Uterus (tissue), 3 donors: ENCODE measurements at regions not wholly inside any gene's neighbourhood (a gene's known extent, or its start where the extent isn't known, plus 50 kb on each side); places are given as distances from the start of the nearest gene placed in this dataset.

Source experiments
- DNase-seq, 2 donors: peaks; one replicate each; pipeline ENCODE4 v3.0.0-alpha.2; 2019 to 2020
- H3K27ac ChIP-seq, 2 donors: fragments of 200-600 bp; sonication (generic); 1 replicate in 1 of 2; 2 replicates in 1 of 2; pipeline ENCODE4 v1.5.1; 2016 to 2018
- H3K27me3 ChIP-seq, 2 donors: fragments of 200-600 bp; sonication (generic); one replicate each; pipeline ENCODE4 v1.5.1; 2018 to 2019; ENCODE audit warnings: control low read depth in 1 of 2
- H3K36me3 ChIP-seq, 2 donors: fragments of 200-600 bp; sonication (generic); one replicate each; pipeline ENCODE4 v1.5.1; 2019; ENCODE audit warnings: control low read depth in 1 of 2
- H3K4me1 ChIP-seq, 2 donors: fragments of 200-600 bp; sonication (generic); one replicate each; pipeline ENCODE4 v1.5.1; 2018 to 2019; ENCODE audit warnings: control low read depth in 1 of 2
- H3K4me3 ChIP-seq, 2 donors: fragments of 200-600 bp; sonication (generic); 1 replicate in 1 of 2; 2 replicates in 1 of 2; pipeline ENCODE4 v1.5.1; 2018 to 2019; ENCODE audit warnings: mild to moderate bottlenecking in 1 of 2
- H3K9me3 ChIP-seq, 2 donors: fragments of 200-600 bp; sonication (generic); one replicate each; pipeline ENCODE4 v1.5.1; 2019; ENCODE audit warnings: control low read depth in 1 of 2
- POLR2A ChIP-seq, 2 donors: fragments of 450-650 bp; IDR thresholded peaks; one replicate each; pipeline ENCODE4 v1.6.1; 2016; ENCODE audit warnings: antibody characterized with exemption in 2 of 2, mild to moderate bottlenecking in 1 of 2, moderate library complexity in 1 of 2
- intact Hi-C: fragments of 100-400 bp; cut with DNase I; formaldehyde crosslinking; loops from one replicate; pipeline ENCODE4 v1.15.1; 2023; ENCODE audit warnings: low total_unique reads
- TF ChIP-seq, protein P1 (sequence below), 4 experiments: fragments of 200-600 bp in 2 of 4; fragments of 450-650 bp in 2 of 4; sonication (generic) in 2 of 4; IDR thresholded peaks; one replicate each; pipeline ENCODE4 v1.5.1; 2016 to 2019; ENCODE audit warnings: antibody characterized with exemption in 4 of 4, mild to moderate bottlenecking in 2 of 4, moderate library complexity in 1 of 4
- donor health status: DM: yes; HTN: yes; CAD: no.

DNA sequence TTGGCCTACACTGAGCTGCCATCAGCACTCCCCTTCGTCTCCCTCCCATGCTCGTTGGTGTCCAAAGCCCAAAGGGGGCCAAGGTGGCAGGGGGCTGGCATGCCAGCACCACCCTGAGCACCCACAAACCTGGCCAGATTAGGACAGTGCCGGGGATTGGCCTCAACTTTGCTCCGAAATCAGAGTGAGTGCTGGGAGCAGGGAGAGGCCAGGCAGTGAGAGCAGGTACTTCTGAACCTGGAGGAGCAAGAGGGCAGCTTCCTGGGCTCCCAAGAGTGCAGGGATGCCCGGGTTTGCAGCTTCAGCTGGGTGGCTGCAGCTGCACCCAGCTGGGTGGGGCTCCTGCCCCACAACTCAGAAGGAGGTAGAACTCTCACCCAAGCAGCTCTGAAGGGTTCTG, 563.0 kb downstream of the SI start:
- no peak overlapping the region for H3K4me3 ChIP-seq
- no peak for DNase-seq
- intact Hi-C loops = no loop called here
- H3K27ac ChIP-seq = no peak overlapping the region
- H3K36me3 ChIP-seq = no peaks in the 10 kb centered on the region
- TF ChIP-seq, protein P1, sequence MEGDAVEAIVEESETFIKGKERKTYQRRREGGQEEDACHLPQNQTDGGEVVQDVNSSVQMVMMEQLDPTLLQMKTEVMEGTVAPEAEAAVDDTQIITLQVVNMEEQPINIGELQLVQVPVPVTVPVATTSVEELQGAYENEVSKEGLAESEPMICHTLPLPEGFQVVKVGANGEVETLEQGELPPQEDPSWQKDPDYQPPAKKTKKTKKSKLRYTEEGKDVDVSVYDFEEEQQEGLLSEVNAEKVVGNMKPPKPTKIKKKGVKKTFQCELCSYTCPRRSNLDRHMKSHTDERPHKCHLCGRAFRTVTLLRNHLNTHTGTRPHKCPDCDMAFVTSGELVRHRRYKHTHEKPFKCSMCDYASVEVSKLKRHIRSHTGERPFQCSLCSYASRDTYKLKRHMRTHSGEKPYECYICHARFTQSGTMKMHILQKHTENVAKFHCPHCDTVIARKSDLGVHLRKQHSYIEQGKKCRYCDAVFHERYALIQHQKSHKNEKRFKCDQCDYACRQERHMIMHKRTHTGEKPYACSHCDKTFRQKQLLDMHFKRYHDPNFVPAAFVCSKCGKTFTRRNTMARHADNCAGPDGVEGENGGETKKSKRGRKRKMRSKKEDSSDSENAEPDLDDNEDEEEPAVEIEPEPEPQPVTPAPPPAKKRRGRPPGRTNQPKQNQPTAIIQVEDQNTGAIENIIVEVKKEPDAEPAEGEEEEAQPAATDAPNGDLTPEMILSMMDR (IDR thresholded peaks at IDR 0.05) = no peak
- no peak for TF ChIP-seq POLR2A (IDR thresholded peaks at IDR 0.05)
- H3K9me3 ChIP-seq = no peaks in the 10 kb centered on the region
- no peaks in the 10 kb centered on the region for H3K27me3 ChIP-seq
- no peaks in the 10 kb centered on the region for H3K4me1 ChIP-seq

DNA sequence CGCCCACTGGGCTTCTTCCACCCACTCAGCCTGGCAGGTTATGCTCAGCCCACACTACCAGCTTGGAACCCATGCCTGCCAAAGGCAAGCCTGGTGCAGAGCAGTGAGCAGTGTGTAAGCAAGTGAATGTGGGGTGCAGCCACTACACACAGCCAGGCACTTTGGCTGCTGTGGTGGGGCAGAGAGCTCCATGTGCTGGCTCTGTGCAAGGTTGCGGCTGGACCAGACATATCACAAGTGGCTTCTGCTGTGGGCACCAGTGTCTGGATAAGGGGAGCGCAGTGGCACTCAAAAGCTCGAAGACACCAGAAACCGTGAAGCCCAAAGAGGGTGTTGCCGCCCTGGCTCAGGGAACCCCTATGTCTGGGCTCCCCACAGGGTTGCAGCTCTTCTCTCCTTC, 563.7 kb downstream of the SI start:
- no peaks in the 10 kb centered on the region for H3K4me1 ChIP-seq
- TF ChIP-seq POLR2A (IDR thresholded peaks at IDR 0.05) = no peak
- TF ChIP-seq, protein P1 (IDR thresholded peaks at IDR 0.05) = no peak
- intact Hi-C loops = no loop called here
- H3K9me3 ChIP-seq = no peaks in the 10 kb centered on the region
- H3K4me3 ChIP-seq = no peak overlapping the region
- H3K27me3 ChIP-seq = no peaks in the 10 kb centered on the region
- H3K36me3 ChIP-seq = no peaks in the 10 kb centered on the region
- no peak overlapping the region for H3K27ac ChIP-seq
- DNase-seq = no peak

DNA sequence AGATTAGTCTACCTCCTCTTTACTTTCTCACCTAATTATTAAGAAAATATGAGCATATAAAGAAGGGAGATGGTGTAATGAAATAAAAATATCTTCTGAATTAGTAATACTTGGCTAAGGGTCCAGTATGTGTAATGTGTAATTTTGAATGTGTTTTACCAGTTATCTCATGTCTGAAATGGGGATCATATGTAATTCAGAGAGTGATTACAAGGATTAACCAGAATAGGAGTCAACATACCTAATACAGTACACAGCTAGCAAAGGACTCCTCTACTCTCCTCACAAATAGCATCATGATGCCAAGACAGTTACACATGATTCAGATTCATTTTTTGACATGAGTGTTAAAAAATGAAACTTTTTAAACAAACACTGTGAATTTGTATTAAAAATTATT, 570.4 kb downstream of the SI start:
- Histone ChIP-seq H3K27ac (no peak overlapping the region), H3K27me3 (no peaks in the 10 kb centered on the region), H3K36me3 (no peaks in the 10 kb centered on the region), H3K4me1 (no peaks in the 10 kb centered on the region), H3K9me3 (no peaks in the 10 kb centered on the region), H3K4me3 (no peak overlapping the region)
- DNase-seq = no peak
- no peak for TF ChIP-seq POLR2A (IDR thresholded peaks at IDR 0.05)
- TF ChIP-seq, protein P1 (IDR thresholded peaks at IDR 0.05) = no peak
- intact Hi-C loops = no loop called here

DNA sequence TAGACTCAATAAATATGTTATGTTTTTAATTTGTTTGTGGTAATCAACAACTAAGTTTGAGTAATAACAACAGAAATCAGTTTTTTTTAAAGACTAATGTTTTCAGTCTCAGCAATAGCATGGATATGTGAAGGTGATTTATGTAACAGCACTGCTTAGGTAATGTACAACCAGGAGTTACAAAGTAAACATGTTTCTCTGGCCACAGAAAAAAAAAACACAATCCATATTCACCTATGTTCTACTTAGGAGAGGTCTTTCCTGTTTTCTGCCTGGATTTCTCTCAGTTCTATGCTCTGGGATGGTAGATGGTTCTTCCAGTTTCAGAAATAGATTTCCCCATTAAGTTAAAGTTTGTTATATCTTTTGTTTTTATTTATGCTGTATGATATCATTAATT, 579.4 kb downstream of the SI start:
- Histone ChIP-seq H3K4me1 (no peaks in the 10 kb centered on the region), H3K9me3 (no peaks in the 10 kb centered on the region), H3K36me3 (no peaks in the 10 kb centered on the region), H3K4me3 (no peak overlapping the region), H3K27ac (no peak overlapping the region), H3K27me3 (no peaks in the 10 kb centered on the region)
- intact Hi-C loops = no loop called here
- TF ChIP-seq POLR2A (IDR thresholded peaks at IDR 0.05) = no peak
- TF ChIP-seq, protein P1 (IDR thresholded peaks at IDR 0.05) = no peak
- DNase-seq = no peak

DNA sequence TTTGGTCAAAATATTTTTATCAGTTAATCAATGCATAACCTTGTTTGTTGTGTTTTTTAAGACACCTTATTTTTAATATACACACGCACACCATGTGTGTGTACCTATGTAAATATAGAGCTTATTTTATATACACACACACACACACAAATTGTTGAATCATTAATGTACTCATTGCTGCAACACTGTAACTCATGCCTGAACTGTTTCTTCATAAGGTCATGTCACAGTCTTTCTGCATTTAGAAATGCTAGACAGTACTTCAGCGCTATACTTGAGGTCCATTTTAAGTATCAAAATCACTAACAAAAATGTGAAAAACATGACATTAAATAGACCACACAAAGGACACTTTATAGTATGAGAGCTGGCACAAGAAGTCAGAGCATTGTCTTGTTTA, 589.4 kb downstream of the SI start:
- intact Hi-C loops = no loop called here
- no peak overlapping the region for H3K4me3 ChIP-seq
- no peaks in the 10 kb centered on the region for H3K27me3 ChIP-seq

More for the DNA sequence above, 589.4 kb downstream of the SI start:
- Histone ChIP-seq H3K36me3 (no peaks in the 10 kb centered on the region), H3K9me3 (no peaks in the 10 kb centered on the region), H3K27ac (no peak overlapping the region), H3K4me1 (no peaks in the 10 kb centered on the region)
- no peak for TF ChIP-seq POLR2A (IDR thresholded peaks at IDR 0.05)
- TF ChIP-seq, protein P1 (IDR thresholded peaks at IDR 0.05) = no peak
- DNase-seq = no peak
